Stimulated activated CD4-positive, alpha-beta T cell treated with anti-CD3 and anti-CD28 coated beads, Interleukin-4, amount 100 ng/mL, for 24 hours (primary cell): ENCODE measurements at regions not wholly inside any gene's neighbourhood (a gene's known extent, or its start where the extent isn't known, plus 50 kb on each side); places are given as distances from the start of the nearest gene placed in this dataset.
"Not testable (repeated sequence)": the region's sequence is repeated elsewhere in the genome, so short reads cannot be mapped to it uniquely, and the experiment has no call there.

ENCODE experiments used
- DNase-seq: peaks from one replicate; pipeline ENCODE4 v3.0.0-alpha.2; 2020

GRCh38 chr21:25220169-25220568 is 387.1 kb downstream of the MRPL39 start:
- DNase-seq = no peak

GRCh38 chr21:25215698-25216384 is 391.4 kb downstream of the MRPL39 start:
- no peak for DNase-seq

- no peak for DNase-seq
Measured at GRCh38 chr21:25214676-25215075, 392.6 kb downstream of the MRPL39 start.

- no peak for DNase-seq
Measured at GRCh38 chr21:25199944-25200343, 407.3 kb downstream of the MRPL39 start.

GRCh38 chr21:25191141-25191540 is 416.1 kb downstream of the MRPL39 start:
- no peak for DNase-seq

- no peak for DNase-seq
Measured at GRCh38 chr21:25189497-25189896, 417.8 kb downstream of the MRPL39 start.

- DNase-seq = no peak
Measured at GRCh38 chr21:25188677-25189079, 418.6 kb downstream of the MRPL39 start.

GRCh38 chr21:25186273-25186672 is 421.0 kb downstream of the MRPL39 start:
- no peak for DNase-seq

GRCh38 chr21:25183577-25183976 is 423.7 kb downstream of the MRPL39 start:
- no peak for DNase-seq

GRCh38 chr21:25181690-25182089 is 425.6 kb downstream of the MRPL39 start:
- not testable (repeated sequence) for DNase-seq

GRCh38 chr21:25179116-25179515 is 428.2 kb downstream of the MRPL39 start:
- DNase-seq = no peak

GRCh38 chr21:25176637-25177412 is 430.5 kb downstream of the MRPL39 start:
- no peak for DNase-seq

GRCh38 chr21:25175938-25176337 is 431.3 kb downstream of the MRPL39 start:
- DNase-seq = no peak

- DNase-seq = no peak
Measured at GRCh38 chr21:25171438-25171837, 435.8 kb downstream of the MRPL39 start.

GRCh38 chr21:25170681-25171080 is 436.6 kb downstream of the MRPL39 start:
- DNase-seq = no peak

GRCh38 chr21:25169370-25169769 is 437.9 kb downstream of the MRPL39 start:
- DNase-seq = no peak

- not testable (repeated sequence) for DNase-seq
Measured at GRCh38 chr21:25166904-25167303, 440.4 kb downstream of the MRPL39 start.

GRCh38 chr21:25161571-25161970 is 445.7 kb downstream of the MRPL39 start:
- no peak for DNase-seq

- DNase-seq = not testable (repeated sequence)
Measured at GRCh38 chr21:25155020-25155419, 452.3 kb downstream of the MRPL39 start.

- no peak for DNase-seq
Measured at GRCh38 chr21:25149022-25149421, 458.3 kb downstream of the MRPL39 start.

- DNase-seq = no peak
Measured at GRCh38 chr21:25139414-25139813, 467.9 kb downstream of the MRPL39 start.

- no peak for DNase-seq
Measured at GRCh38 chr21:25133939-25134338, 473.3 kb downstream of the MRPL39 start.

- DNase-seq = no peak
Measured at GRCh38 chr21:25127811-25128210, 479.5 kb downstream of the MRPL39 start.

- DNase-seq = no peak
Measured at GRCh38 chr21:25127007-25127406, 480.3 kb downstream of the MRPL39 start.
